ENCODE measurements at regions not wholly inside any gene's neighbourhood (a gene's known extent, or its start where the extent isn't known, plus 50 kb on each side); places are given as distances from the start of the nearest gene placed in this dataset.

- TF ChIP-seq CHD7 (IDR thresholded peaks at IDR 0.05; ENCODE audit: insufficient replicate concordance, low read length) (no peak), CBX8 (IDR thresholded peaks at IDR 0.05; ENCODE audit: borderline replicate concordance, low read depth, low read length) (no peak)
Measured at GRCh38 chr5:172588380-172588779, 52.7 kb upstream of the NEURL1B start (continued).

Measured in H1 (cell line).